Trophoblast cell (in vitro differentiated cells and primary cell): ENCODE measurements at regions not wholly inside any gene's neighbourhood (a gene's known extent, or its start where the extent isn't known, plus 50 kb on each side); places are given as distances from the start of the nearest gene placed in this dataset.

Experiments used
- DNase-seq, 2 donors: peaks; one replicate each; pipeline ENCODE4 v3.0.0-alpha.2; 2016
- H2AFZ ChIP-seq: 2 replicates; pipeline ENCODE4 v1.6.1; 2013; ENCODE audit warnings: low read length, moderate library complexity, mild to moderate bottlenecking; ENCODE audit not compliant: insufficient read depth, poor library complexity
- H2AK5ac ChIP-seq: 2 replicates; pipeline ENCODE4 v1.6.1; 2013; ENCODE audit warnings: mild to moderate bottlenecking, low read length
- H2BK120ac ChIP-seq: 2 replicates; pipeline ENCODE4 v1.6.1; 2013; ENCODE audit warnings: low read length, mild to moderate bottlenecking, moderate library complexity; ENCODE audit not compliant: insufficient read depth, poor library complexity
- H2BK12ac ChIP-seq: 2 replicates; pipeline ENCODE4 v1.6.1; 2013; ENCODE audit warnings: mild to moderate bottlenecking, low read length, moderate library complexity
- H2BK5ac ChIP-seq: 2 replicates; pipeline ENCODE4 v1.6.1; 2013; ENCODE audit warnings: low read length, low read depth, moderate library complexity, mild to moderate bottlenecking; ENCODE audit not compliant: poor library complexity
- H3K14ac ChIP-seq: 2 replicates; pipeline ENCODE4 v1.6.1; 2013; ENCODE audit warnings: mild to moderate bottlenecking, low read length
- H3K18ac ChIP-seq: 2 replicates; pipeline ENCODE4 v1.6.1; 2013; ENCODE audit warnings: mild to moderate bottlenecking, low read length
- H3K23ac ChIP-seq: 2 replicates; pipeline ENCODE4 v1.6.1; 2013; ENCODE audit warnings: low read length
- H3K27ac ChIP-seq: 2 replicates; pipeline ENCODE4 v1.5.1; 2013; ENCODE audit warnings: low read depth, mild to moderate bottlenecking, inconsistent platforms, low read length, moderate library complexity
- H3K27me3 ChIP-seq: 2 replicates; pipeline ENCODE4 v1.6.1; 2013; ENCODE audit warnings: inconsistent platforms, mild to moderate bottlenecking, low read length, moderate library complexity; ENCODE audit not compliant: insufficient read depth
- H3K36me3 ChIP-seq, 2 experiments: 1 replicate in 1 of 2; 2 replicates in 1 of 2; pipeline ENCODE4 v1.6.1; 2013; ENCODE audit warnings: low read length in 2 of 2, mild to moderate bottlenecking in 2 of 2, moderate library complexity in 1 of 2; ENCODE audit not compliant: insufficient read depth in 2 of 2, control insufficient read depth in 1 of 2
- H3K4ac ChIP-seq: 2 replicates; pipeline ENCODE4 v1.6.1; 2013; ENCODE audit warnings: low read depth, mild to moderate bottlenecking, low read length, moderate library complexity
- H3K4me1 ChIP-seq, 2 experiments: 1 replicate in 1 of 2; 2 replicates in 1 of 2; pipeline ENCODE4 v1.6.1; 2013; ENCODE audit warnings: low read length in 2 of 2, mild to moderate bottlenecking in 2 of 2, moderate library complexity in 1 of 2; ENCODE audit not compliant: insufficient read depth in 2 of 2, control insufficient read depth in 1 of 2
- H3K4me2 ChIP-seq: 2 replicates; pipeline ENCODE4 v1.6.1; 2013; ENCODE audit warnings: inconsistent platforms, mild to moderate bottlenecking, low read length, moderate library complexity
- H3K4me3 ChIP-seq: 2 replicates; pipeline ENCODE4 v1.5.1; 2013; ENCODE audit warnings: mild to moderate bottlenecking, low read depth, low read length, inconsistent platforms
- H3K79me1 ChIP-seq: one replicate; pipeline ENCODE4 v1.6.1; 2013; ENCODE audit warnings: low read length
- H3K79me2 ChIP-seq: 2 replicates; pipeline ENCODE4 v1.6.1; 2013; ENCODE audit warnings: low read length, mild to moderate bottlenecking; ENCODE audit not compliant: control insufficient read depth, insufficient read depth, poor library complexity
- H3K9ac ChIP-seq: 2 replicates; pipeline ENCODE4 v1.6.1; 2013; ENCODE audit warnings: mild to moderate bottlenecking, low read length
- H3K9me3 ChIP-seq: 2 replicates; pipeline ENCODE4 v1.6.1; 2013; ENCODE audit warnings: low read depth, mild to moderate bottlenecking, control low read depth, inconsistent platforms, low read length; ENCODE audit not compliant: insufficient read depth
- H4K12ac ChIP-seq: 2 replicates; pipeline ENCODE4 v1.6.1; 2013; ENCODE audit warnings: low read depth, mild to moderate bottlenecking, low read length, moderate library complexity
- H4K8ac ChIP-seq: 2 replicates; pipeline ENCODE4 v1.6.1; 2013; ENCODE audit warnings: low read depth, mild to moderate bottlenecking, low read length, moderate library complexity
- H4K91ac ChIP-seq: one replicate; pipeline ENCODE4 v1.6.1; 2013; ENCODE audit warnings: low read depth, mild to moderate bottlenecking, low read length, moderate library complexity
- WGBS: extraction: QIAGEN DNeasy Blood & Tissue Kit; methylation state at CpG from one replicate; pipeline ENCODE4 v1.1.7; 2013; ENCODE audit warnings: missing lambda C conversion rate; ENCODE audit not compliant: insufficient read length, insufficient coverage; ENCODE audit errors: extremely low coverage; 5-methylcytosine and 5-hydroxymethylcytosine counted together

GRCh38 chr2:122639176-122639575 is 883.7 kb downstream of the TSN start:
- no peak for DNase-seq
- no peak overlapping the region for H3K4me2 ChIP-seq
- H3K23ac ChIP-seq = no peak overlapping the region
- no peaks in the 10 kb centered on the region for H3K9me3 ChIP-seq
- no peaks in the 10 kb centered on the region for H3K79me1 ChIP-seq
- no peak overlapping the region for H3K4ac ChIP-seq
- H4K91ac ChIP-seq = no peak overlapping the region
- H3K14ac ChIP-seq = no peak overlapping the region
- no peak overlapping the region for H3K18ac ChIP-seq
- H3K9ac ChIP-seq = no peak overlapping the region
- no peaks in the 10 kb centered on the region for H3K36me3 ChIP-seq
- no peaks in the 10 kb centered on the region for H3K27me3 ChIP-seq
- H4K8ac ChIP-seq = no peak overlapping the region
- no peak overlapping the region for H3K4me3 ChIP-seq
- no peak overlapping the region for H4K12ac ChIP-seq
- no peak overlapping the region for H2AFZ ChIP-seq
- H2BK12ac ChIP-seq = no peak overlapping the region
- no CpG with 5 or more reads among the region's 4 CpGs for WGBS
- H3K79me2 ChIP-seq = no peaks in the 10 kb centered on the region
- H2BK5ac ChIP-seq = no peak overlapping the region
- no peaks in the 10 kb centered on the region for H3K4me1 ChIP-seq
- no peak overlapping the region for H2AK5ac ChIP-seq
- no peak overlapping the region for H2BK120ac ChIP-seq
- no peak overlapping the region for H3K27ac ChIP-seq

- H3K23ac ChIP-seq = no peak overlapping the region
- no peaks in the 10 kb centered on the region for H3K9me3 ChIP-seq
- no peak overlapping the region for H2BK120ac ChIP-seq
- H3K36me3 ChIP-seq = no peaks in the 10 kb centered on the region
- H3K27ac ChIP-seq = no peak overlapping the region
- no peak overlapping the region for H3K4me3 ChIP-seq
- H3K4me1 ChIP-seq = no peaks in the 10 kb centered on the region
- no peak overlapping the region for H4K8ac ChIP-seq
- no peak for DNase-seq
- H3K27me3 ChIP-seq = no peaks in the 10 kb centered on the region
- H3K18ac ChIP-seq = no peak overlapping the region
- H4K91ac ChIP-seq = no peak overlapping the region
- no CpG with 5 or more reads among the region's 2 CpGs for WGBS
- H2BK12ac ChIP-seq = no peak overlapping the region
- H3K14ac ChIP-seq = no peak overlapping the region
- H2BK5ac ChIP-seq = no peak overlapping the region
- no peak overlapping the region for H2AFZ ChIP-seq
- no peak overlapping the region for H4K12ac ChIP-seq
- no peaks in the 10 kb centered on the region for H3K79me1 ChIP-seq
- H3K4ac ChIP-seq = no peak overlapping the region
- H3K79me2 ChIP-seq = no peaks in the 10 kb centered on the region
- no peak overlapping the region for H3K9ac ChIP-seq
- no peak overlapping the region for H3K4me2 ChIP-seq
- H2AK5ac ChIP-seq = no peak overlapping the region
Observed at GRCh38 chr2:122639711-122640110, 884.3 kb downstream of the TSN start.

- no peaks in the 10 kb centered on the region for H3K4me1 ChIP-seq
- no peak overlapping the region for H3K18ac ChIP-seq
- H3K9ac ChIP-seq = no peak overlapping the region
- no peaks in the 10 kb centered on the region for H3K36me3 ChIP-seq
- no peaks in the 10 kb centered on the region for H3K27me3 ChIP-seq
- H2BK5ac ChIP-seq = no peak overlapping the region
- no peak overlapping the region for H2AK5ac ChIP-seq
- H3K14ac ChIP-seq = no peak overlapping the region
- no peak for DNase-seq
- no peak overlapping the region for H4K12ac ChIP-seq
- H2BK12ac ChIP-seq = no peak overlapping the region
- no peaks in the 10 kb centered on the region for H3K9me3 ChIP-seq
- H4K91ac ChIP-seq = no peak overlapping the region
- no peak overlapping the region for H3K4me2 ChIP-seq
- H3K23ac ChIP-seq = no peak overlapping the region
- H3K4ac ChIP-seq = no peak overlapping the region
- H2BK120ac ChIP-seq = no peak overlapping the region
- no CpG with 5 or more reads among the region's 1 CpG for WGBS
- H3K27ac ChIP-seq = no peak overlapping the region
- H4K8ac ChIP-seq = no peak overlapping the region
- no peak overlapping the region for H3K4me3 ChIP-seq
- H3K79me2 ChIP-seq = no peaks in the 10 kb centered on the region
- no peaks in the 10 kb centered on the region for H3K79me1 ChIP-seq
- H2AFZ ChIP-seq = no peak overlapping the region
Observed at GRCh38 chr2:122643725-122644329, 888.4 kb downstream of the TSN start.

- Histone ChIP-seq H2BK12ac (no peak overlapping the region), H4K8ac (no peak overlapping the region), H3K36me3 (no peaks in the 10 kb centered on the region), H3K27me3 (no peaks in the 10 kb centered on the region), H3K79me1 (no peaks in the 10 kb centered on the region), H3K27ac (no peak overlapping the region), H3K79me2 (no peaks in the 10 kb centered on the region), H2AK5ac (no peak overlapping the region), H2BK120ac (no peak overlapping the region), H3K9me3 (no peaks in the 10 kb centered on the region), H2BK5ac (no peak overlapping the region), H3K4ac (no peak overlapping the region), H3K4me1 (no peaks in the 10 kb centered on the region), H3K9ac (no peak overlapping the region), H4K12ac (no peak overlapping the region), H3K18ac (no peak overlapping the region), H2AFZ (no peak overlapping the region), H4K91ac (no peak overlapping the region), H3K23ac (no peak overlapping the region), H3K14ac (no peak overlapping the region), H3K4me2 (no peak overlapping the region), H3K4me3 (no peak overlapping the region)
- no CpG with 5 or more reads among the region's 2 CpGs for WGBS
- no peak for DNase-seq
Observed at GRCh38 chr2:122651236-122651635, 895.8 kb downstream of the TSN start.
